NCI-H1694 treated with DMSO at 0.1 percent for 48 hours (cell line): ENCODE measurements at regions not wholly inside any gene's neighbourhood (a gene's known extent, or its start where the extent isn't known, plus 50 kb on each side); places are given as distances from the start of the nearest gene placed in this dataset.

ENCODE experiments used
- DNase-seq: peaks from one replicate; lab custom pipeline; 2025; lab: John Stamatoyannopoulos, UW

DNA sequence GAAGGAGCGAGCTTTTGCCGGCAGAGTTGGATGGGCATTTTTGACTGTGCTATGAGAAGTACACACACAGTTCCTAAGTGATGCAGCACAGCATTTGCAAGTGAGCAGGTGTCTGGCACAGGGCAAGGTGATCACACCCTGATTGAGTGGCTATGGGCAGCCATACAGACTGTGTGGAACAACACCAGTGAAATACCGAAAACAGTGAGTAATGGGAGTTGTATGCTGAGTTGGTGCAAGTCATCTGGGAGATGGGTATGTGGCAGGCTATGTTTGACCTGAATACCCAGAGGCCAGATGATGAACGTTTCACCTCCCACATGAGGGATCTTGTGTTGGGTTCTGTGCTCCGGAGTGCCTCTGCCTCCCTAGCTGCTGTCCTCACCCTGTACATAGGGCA lies 53.5 kb upstream of the TIPARP start:
- DNase-seq, result no peak

DNA sequence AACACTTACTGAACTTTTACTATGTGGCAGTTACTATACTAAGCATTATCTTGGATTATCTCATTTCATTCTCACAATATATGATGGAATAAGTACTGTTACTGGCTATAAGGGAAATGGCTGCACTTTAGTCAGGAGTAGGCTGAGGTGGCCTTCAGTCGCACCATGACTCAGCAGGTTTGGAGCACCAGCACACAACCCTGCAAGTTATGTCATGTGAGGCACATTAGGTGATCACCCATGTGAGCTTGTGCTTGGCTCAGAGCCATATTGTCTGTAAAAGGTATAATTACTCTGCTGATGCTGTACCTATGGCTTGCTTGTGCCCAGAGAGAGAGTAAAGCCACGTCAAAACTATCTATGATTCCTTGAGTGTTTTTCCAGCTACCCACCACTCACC lies 54.1 kb upstream of the TIPARP start:
- peak; percentile 17 for DNase-seq

- DNase-seq, result no peak
These were observed 55.0 kb upstream of the TIPARP start for GRCh38 chr3:156619376-156619775.

DNA sequence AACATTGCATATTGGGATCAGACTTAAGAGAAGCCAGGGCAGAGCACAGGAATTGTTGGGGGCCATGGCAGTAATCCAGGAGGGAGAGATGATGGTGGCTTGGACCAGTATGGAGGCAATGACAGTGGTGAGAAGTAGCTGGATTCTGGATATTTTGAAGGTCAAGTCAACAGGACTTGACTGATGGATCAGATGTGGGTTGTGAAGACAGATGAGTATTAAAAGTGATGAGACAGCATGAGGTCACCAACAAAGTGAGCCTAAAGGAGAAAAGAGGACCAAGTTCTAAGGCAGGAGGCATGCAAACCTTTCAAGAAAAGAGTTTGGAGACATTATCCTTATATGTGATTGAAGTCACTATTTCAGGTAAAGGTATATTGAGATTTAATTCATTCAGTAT lies 56.6 kb upstream of the TIPARP start:
- DNase-seq, result no peak

- no peak for DNase-seq
These were observed 57.2 kb upstream of the TIPARP start for GRCh38 chr3:156617145-156617544.

GRCh38 chr3:156615592-156616173 lies 58.7 kb upstream of the TIPARP start:
- no peak for DNase-seq

DNA sequence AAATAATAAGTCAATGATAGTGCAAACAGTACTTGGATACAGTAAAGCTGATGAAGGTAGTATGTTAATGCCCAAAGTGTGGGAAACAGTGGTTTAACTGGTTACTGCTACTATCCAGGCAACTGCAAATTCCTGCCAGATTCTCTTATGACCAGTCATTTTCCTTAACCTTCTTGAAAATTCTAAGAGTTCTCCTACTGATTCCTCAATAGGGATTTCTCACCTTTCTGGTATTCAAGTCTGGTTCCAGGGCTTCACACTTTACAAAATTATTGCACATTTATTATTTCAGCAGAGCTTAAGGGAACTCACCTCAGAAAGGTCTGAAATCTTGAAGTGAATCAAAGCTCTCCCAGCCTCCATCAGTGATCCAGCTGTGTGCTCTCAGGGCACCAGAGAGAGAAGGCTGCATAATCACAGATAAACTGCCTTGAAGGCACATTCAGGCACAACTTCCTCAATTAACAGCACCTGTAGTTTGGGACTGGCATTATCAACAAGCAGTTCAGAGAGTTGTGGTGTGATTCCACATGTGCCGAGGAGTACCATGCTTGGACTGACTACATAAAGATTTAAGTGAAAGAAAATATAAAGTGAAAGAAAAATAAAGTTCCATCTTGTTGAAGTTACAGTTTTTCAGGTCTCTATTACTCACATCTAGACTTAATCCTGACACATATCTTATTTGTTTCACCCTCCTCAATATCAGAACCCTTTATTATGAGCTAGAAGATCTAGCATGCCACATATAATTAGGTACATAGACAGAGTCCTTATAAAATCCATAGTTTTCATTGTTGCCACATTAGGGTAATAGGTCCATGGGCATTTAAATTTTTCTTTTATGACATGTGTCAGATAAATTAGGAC lies 59.5 kb upstream of the TIPARP start:
- DNase-seq, result no peak

- DNase-seq, result no peak
These were observed 58.0 kb upstream of the SSR3 start for GRCh38 chr3:156612903-156613302.

- DNase-seq, result no peak
These were observed 57.1 kb upstream of the SSR3 start for GRCh38 chr3:156611870-156612494.

DNA sequence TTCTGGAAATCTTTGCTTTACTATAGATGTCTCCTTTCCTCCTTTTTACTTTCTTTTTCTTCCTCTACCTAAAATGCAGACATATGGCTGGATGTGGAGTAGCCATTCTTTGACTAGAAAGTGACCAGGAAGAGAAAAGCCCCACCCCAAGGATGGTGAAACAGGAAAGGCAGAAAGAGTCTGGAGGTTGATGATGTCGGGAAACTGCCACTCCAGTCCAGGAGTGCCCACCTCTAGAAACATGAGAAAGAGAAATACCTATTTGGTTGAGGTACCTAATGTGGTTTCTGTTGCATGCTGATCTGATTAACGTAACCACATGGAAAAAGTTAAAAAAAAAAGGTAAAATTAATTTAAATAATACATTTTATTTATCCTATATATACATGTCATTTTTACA lies 55.2 kb upstream of the SSR3 start:
- DNase-seq, result no peak

DNA sequence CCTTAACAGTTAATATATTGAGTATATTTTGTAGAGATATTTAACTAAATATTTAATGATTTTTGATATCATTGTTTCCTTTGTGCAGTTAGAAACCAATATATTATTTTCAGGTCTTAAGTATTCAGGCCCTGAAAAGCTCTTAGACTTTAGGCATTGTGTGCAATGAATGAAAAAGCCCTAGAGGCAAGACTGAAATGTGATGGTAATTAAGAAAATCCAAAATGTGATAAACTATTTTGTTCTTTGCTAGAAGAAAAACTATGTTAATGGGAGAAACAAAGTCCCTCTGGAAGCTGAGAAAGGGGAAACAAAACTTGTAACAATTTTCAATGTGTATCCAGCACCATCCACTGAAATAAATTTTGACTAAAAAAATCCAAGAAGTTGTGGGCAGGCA lies 54.6 kb upstream of the SSR3 start:
- no peak for DNase-seq

DNA sequence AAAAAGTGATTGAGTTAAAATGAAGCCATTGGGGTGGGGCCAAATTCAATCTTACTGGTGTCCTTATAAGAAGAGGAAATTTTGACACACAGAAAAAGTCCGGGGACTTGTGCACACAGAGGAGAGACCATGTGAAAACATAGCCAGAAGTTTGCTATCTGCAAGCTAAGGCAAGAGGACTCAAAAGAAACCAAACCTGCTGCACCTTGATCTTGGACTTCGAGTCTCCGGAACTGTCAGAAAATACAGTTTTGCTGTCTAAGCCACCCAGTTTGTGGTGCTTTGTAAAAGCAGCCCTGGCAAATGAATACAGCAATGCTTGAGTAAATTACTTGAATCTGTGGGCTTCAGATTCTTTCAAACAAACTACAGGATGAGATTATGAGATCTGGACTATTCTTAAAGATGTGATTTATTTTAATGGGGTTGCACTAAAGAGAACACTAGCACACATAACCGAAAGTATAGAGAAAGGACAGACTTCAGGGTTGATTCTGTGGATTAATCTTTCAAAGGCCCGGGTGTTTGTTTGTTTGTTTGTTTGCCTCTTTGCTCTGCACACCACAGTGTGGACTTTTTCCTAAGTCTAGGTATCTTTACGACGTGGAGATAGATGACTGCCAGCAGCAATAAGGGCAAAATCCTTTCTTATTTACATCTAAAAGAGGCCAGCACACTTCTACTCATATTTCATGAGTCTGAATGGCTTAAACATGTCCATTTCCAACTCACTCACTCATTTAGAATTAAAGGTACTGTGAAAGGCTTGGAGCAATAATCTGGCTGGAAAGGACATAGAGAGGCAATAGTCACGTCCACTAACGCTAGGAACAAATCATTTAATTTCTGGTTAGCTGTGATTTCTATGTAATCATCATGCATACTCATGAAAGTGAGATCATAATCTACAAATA lies 53.9 kb upstream of the SSR3 start:
- DNase-seq, result no peak

DNA sequence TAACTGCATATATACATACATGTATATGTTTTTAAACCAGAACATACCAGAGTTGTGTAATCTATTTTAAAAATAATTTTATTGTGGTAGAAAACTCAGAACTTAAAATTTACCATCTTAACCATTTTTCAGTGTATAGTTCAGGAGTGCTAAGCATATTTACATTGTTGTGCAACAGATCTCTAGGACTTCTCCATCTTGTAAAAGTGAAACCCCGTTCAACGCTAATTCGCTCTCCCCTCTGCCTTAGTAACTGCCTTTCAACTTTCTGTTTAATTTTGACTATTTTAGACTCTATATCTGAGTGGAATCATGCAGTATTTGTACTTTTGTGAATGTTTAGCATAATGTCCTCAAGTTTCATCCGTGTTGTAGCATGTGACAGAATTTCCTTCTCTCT lies 51.8 kb upstream of the SSR3 start:
- no peak for DNase-seq

- no peak for DNase-seq
These were observed 51.0 kb upstream of the SSR3 start for GRCh38 chr3:156605686-156606605.

DNA sequence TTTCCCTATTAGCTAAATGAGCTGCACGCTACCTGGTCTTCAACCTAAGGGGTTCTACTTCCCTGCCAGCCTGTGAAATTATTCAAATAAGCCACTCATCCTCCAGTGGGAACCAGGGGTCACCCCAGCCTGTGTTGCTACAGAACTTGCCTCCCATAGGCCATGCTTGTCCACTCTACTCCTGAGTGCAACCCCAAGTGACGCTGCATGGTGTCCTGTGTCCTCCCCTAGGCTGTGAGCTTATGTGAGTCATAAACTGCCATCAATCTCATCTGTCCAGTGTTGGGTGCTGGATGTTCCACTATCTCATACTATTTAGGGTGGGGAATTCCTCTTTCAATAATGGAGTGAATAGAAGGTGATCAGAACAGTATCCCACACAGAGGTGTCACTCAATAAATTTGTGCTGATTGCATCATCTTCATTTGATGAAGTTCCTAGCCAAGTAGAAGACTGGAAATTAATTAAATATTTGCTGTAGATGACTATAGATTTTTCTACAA lies 49.8 kb upstream of the SSR3 start:
- no peak for DNase-seq
